GM18498 (cell line): ENCODE measurements at regions not wholly inside any gene's neighbourhood (a gene's known extent, or its start where the extent isn't known, plus 50 kb on each side); places are given as distances from the start of the nearest gene placed in this dataset.
A peak's percentile ranks its signal among the peaks of the same experiment; 100 is the strongest.
"Not testable (repeated sequence)": the region's sequence is repeated elsewhere in the genome, so short reads cannot be mapped to it uniquely, and the experiment has no call there.

ENCODE experiments used
- ATAC-seq: cut with Tn5 transposase; IDR thresholded peaks from one replicate; pipeline ENCODE4 v1.9.1; 2021; ENCODE audit warnings: mild to moderate bottlenecking, moderate library complexity; ENCODE audit not compliant: unreplicated experiment

DNA sequence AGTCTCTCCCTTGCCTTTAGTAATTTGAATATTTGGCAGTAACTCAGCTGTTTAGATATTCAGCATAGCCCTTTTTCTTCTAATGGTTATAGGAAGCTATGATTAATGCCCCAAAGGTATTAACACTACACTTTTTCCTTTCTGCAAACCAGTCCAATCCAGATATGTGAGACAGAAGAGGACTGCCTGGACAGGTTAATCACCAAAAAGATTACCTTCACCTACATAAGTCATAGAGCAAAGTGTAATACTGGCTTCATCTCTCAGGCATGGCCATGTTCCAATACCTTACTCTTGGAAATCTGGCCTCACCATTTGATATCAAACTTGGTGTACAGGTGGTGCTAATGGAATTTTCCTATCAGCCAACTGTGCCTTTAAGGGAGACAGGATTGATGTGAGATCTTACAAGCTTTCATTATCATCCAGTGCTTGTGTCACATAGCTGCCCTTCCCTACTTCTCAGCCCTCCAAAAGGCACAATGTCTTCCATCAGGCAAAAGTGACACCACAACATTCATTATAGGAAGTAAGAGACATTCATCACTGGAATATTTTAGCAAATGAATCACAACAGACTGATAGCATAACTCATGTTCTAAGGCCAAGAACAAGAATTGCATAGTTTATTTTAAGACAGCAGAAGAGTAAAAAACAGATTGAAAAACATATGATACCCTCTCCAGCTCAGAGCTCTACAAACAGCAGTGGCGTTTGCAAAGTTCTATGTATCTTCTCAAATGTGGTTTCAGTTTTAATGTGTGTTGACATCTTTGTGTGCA lies 91.2 kb upstream of the PAM start:
- ATAC-seq: no peak

- no peak for ATAC-seq
Observed at GRCh38 chr5:102664616-102665335, 90.3 kb upstream of the PAM start.

- ATAC-seq: no peak
Observed at GRCh38 chr5:102666164-102666946, 88.8 kb upstream of the PAM start.

GRCh38 chr5:102668220-102668932 lies 86.7 kb upstream of the PAM start:
- ATAC-seq: no peak

GRCh38 chr5:102670224-102670836 lies 84.8 kb upstream of the PAM start:
- no peak for ATAC-seq

DNA sequence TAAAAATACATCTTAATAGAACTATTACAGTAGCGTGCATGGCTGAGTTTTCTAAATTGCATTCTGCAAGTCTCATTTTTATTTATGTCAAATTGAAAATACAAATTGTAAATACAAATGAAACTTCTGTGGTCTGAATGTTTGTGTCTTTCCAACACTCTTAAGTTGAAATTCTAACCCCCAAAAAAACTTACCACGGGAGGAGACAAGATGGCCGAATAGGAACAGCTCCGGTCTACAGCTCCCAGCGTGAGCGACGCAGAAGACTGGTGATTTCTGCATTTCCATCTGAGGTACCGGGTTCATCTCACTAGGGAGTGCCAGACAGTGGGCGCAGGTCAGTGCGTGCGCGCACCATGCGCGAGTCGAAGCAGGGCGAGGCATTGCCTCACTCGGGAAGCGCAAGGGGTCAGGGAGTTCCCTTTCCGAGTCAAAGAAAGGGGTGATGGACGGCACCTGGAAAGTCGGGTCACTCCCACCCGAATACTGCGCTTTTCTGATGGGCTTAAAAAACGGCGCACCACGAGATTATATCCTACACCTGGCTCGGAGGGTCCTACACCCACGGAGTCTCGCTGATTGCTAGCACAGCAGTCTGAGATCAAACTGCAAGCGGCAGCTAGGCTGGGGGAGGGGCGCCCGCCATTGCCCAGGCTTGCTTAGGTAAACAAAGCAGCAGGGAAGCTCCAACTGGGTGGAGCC lies 83.9 kb upstream of the PAM start:
- not testable (repeated sequence) for ATAC-seq

DNA sequence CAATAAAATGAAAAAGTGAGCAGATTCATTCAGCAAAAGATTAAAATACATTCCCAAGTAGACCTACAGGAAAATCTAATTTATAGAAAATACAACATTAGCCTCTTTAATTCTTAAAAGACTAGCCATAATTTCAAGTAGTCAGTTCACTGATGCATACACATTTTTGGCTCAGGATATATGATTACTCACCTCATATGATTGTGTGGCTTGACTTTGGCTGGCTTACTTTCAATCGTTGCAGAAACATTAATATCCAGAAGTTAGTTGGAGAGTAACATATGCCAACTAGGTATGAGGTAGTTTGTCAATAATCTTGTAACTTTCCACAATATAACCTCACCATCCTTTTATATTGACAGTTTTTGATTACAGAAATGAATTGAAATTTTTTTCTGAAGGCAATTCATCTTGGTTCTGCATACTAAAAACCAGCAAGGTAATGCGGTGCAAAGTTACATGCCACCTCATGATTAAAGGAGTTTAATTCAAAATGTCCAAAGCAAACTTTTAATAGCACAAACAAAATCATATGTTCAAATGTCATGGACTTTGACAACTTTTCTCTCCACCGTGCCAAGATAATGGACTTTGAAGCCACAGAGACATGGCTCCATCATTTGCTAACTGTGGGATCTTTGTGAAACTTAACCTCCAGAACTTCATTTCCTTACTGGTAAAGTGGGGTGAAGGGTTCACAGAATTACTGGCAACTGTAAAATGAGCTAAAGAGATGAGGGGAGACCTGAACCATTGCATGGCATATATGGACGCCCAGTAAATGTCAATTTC lies 76.6 kb upstream of the PAM start:
- no peak for ATAC-seq

DNA sequence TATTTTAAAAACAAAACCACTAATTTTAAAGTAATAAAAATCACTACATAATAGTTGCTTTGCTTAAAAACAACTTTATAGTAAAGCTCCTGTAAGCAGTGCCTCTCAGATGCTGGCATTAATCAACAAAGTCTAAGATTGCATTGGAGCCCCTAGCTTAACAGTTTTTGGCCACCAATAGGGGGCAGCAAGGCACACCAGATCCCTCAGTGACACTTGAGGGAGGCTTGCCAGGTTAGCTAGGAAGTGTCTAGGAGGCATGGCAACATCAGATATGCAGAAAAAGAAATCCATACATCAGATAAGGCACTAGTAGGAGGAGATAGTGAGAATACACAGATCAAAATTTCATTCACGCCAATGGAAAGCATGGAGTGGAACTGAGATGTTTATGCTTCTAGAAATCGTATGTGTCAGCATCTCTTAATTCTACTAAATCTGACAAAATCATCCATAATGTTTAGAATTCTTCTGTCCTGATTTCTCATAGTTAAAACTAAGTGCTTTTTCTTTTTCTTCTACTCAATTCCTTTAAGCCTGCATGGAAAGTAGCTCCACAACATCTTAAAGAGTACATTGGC lies 73.6 kb upstream of the PAM start:
- peak; percentile 95 for ATAC-seq

DNA sequence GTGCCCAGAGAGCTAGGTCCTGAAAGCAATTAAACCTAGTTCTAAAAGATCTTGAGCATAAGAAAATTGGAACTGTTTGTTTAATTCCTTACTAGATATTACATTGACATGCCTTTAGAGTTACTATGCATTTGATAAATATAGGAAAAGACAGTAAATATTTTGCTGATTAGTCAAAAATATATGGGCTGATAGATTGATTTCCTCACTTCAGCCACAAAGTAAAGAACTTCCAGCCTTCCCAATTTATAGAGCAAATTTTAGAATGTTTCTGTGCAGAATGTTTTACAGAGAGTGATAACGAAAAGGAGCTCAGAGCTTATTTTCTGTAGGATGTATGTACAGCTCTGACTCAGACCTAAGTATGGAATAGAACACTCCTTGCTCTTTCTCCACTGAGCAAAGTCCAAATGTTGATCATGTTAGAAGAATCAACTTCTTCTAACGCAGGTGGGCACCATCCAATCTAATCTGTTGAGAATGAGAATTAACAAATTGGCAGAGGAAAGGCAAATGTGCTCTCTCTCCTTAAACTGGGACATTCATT lies 72.9 kb upstream of the PAM start:
- ATAC-seq: no peak

DNA sequence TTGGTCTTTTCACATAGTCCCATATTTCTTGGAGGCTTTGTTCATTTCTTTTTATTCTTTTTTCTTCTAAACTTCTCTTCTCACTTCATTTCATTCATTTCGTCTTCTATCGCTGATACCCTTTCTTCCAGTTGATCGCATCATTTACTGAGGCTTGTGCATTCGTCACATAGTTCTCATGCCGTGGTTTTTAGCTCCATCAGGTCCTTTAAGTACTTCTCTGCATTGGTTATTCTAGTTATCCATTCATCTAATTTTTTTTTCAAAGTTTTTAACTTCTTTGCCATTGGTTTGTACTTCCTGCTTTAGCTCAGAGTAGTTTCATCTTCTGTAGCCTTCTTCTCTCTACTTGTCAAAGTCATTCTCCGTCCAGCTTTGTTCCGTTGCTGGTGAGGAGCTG lies 67.0 kb upstream of the PAM start:
- ATAC-seq: not testable (repeated sequence)

DNA sequence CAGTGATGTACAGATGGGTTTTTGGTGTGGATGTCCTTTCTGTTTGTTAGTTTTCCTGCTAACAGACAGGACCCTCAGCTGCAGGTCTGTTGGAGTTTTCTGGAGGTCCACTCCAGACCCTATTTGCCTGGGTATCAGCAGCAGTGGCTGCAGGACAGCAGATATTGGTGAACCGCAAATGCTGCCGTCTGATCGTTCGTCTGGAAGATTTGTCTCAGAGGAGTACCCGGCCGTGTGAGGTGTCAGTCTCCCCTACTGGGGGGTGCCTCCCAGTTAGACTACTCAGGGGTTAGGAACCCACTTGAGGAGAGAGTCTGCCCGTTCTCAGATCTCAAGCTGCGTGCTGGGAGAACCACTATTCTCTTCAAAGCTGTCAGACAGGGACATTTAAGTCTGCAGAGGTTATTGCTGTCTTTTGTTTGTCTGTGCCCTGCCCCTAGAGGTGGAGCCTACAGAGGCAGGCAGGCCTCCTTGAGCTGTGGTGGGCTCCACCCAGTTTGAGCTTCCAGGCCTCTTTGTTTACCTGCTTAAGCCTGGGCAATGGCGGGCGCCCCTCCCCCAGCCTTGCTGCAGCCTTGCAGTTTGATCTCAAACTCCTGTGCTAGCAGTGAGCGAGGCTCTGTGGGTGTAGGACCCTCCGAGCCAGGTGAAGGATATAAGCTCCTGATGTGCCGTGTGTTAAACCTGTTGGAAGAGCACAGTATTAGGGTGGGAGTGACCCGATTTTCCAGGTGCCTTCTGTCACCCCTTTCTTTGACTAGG lies 66.3 kb upstream of the PAM start:
- not testable (repeated sequence) for ATAC-seq

DNA sequence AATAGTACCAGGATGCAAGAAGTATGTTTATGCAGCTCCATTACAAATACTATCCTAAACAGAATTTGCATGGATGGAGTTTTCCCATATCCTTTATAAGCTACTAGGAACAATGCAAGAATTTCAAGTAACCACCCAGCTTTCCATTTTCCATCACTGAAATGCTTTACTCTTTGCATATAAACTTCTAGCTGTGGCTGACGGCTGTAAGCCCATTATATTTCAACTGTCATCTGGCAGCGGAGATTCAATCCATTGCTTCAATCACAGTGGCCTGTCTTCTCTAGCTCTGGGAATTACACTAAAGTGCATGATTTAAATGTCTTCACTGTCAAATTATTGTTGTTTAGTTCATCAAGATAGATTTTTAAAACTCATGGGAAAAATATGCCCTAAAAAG lies 64.2 kb upstream of the PAM start:
- no peak for ATAC-seq

DNA sequence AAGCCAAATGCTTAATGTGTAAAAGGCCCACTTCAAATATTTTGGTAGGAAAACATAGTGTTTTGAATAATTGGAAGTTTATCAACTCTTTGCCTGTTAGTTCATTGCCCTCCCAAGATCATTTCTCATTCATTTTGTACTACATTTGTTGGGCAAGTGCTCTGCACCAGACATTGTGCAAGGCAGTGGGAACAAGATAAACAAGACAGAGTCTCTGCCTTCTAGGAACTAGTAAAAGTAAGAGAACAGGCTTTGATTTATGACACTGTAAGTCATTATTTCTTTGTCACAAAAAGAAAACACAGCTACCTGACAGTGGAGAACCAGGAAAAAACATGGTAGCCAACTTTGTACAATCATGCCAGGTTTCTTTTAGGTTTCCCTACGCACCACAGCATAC lies 63.7 kb upstream of the PAM start:
- ATAC-seq: no peak

- ATAC-seq: no peak
Observed at GRCh38 chr5:102700120-102700831, 54.8 kb upstream of the PAM start.

- no peak for ATAC-seq
Observed at GRCh38 chr5:102700916-102701315, 54.2 kb upstream of the PAM start.

- ATAC-seq: no peak
Observed at GRCh38 chr5:102701748-102702147, 53.4 kb upstream of the PAM start.
